Stimulated activated CD4-positive, alpha-beta T cell treated with anti-CD3 and anti-CD28 coated beads, Interleukin-12 subunit alpha, Interleukin-12 subunit beta, amount 100 ng/mL, for 4 hours (primary cell): ENCODE measurements at regions not wholly inside any gene's neighbourhood (a gene's known extent, or its start where the extent isn't known, plus 50 kb on each side); places are given as distances from the start of the nearest gene placed in this dataset.

Experiments used
- DNase-seq: peaks from one replicate; pipeline ENCODE4 v3.0.0-alpha.2; 2020

DNA sequence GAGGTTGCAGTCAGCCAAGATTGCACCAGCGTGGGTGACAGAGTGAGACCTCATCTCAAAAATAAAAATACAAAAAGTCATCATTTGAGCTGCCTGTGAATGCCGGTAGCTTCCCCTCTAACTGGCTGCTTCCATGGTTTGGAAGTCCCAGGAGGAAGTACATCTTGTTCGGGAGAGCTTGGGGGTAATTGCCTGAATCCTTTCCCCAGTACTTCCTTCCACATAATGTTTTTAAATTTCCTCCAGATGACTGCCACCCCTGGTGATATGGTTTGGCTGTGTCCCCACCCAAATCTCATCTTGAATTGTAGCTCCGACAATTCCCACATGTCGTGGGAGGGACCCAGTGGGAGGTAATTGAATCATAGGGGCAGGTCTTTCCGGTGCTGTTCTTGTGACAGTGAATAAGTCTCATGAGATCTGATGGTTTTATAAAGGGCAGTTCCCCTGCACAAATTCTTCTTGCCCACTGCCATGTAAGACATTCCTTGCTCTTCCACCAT lies 87.2 kb downstream of the SPRING1 start:
- DNase-seq = no peak

- no peak for DNase-seq
These were observed 87.8 kb downstream of the SPRING1 start for GRCh38 chr12:116650062-116650461.

DNA sequence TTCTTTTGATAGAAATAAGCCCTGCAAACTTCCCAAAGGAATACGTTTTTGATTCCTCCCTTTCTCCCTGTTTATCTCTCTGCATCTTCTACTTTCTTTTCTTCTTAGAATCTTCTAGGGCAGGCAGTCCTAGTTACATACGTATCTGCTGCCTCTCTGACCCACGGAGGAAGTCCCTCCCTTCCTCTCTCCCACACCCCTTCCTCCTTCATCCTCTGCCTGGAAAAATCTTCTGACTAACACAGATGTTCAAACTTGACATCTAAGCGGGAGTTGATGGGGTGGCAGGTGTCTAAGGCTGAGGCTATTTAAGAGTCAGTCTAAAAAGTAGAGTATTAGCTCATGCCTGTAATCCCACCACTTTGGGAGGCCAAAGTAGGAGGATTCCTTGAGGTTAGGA lies 88.6 kb downstream of the MAP1LC3B2 start:
- DNase-seq = no peak

DNA sequence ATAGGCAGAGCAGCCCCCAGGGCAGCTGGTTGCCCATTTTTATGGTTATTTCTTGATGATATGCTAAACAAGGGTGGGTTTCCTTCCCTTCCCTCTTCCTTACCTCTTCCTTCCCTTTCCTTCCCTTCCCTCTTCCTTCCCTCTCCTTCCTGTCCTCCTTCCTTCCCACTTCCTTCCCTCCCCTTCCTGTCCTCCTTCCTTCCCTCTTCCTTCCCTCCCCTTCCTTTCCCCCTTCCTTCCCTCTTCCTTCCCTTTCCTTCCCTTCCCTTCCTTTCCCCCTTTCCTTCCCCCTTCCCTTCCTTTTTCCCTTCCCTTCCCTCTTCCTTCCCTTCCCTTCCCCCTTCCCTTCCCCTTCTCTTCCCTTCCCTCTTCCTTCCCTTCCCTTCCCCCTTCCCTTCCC lies 87.7 kb downstream of the MAP1LC3B2 start:
- DNase-seq = no peak

- no peak for DNase-seq
These were observed 85.6 kb downstream of the MAP1LC3B2 start for GRCh38 chr12:116644806-116645205.

DNA sequence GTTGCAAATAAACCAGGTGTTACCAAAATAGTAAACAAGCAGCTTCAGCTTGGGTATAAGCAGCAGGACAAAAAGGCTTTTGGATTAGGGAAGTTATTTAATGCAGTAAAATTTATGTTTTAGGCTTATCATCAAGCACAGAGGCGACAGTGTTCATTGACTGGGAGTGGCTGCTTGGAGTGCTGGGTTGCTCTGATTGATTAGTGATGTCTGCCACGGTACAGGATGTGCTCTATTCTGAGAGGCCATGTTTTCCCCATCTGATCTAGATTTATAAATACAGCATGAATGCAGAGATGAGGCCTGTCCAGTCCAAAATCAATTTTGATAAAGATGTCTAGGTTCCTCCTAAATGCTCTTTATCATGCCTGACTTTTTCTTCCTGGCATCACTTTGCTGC lies 83.5 kb downstream of the MAP1LC3B2 start:
- no peak for DNase-seq

DNA sequence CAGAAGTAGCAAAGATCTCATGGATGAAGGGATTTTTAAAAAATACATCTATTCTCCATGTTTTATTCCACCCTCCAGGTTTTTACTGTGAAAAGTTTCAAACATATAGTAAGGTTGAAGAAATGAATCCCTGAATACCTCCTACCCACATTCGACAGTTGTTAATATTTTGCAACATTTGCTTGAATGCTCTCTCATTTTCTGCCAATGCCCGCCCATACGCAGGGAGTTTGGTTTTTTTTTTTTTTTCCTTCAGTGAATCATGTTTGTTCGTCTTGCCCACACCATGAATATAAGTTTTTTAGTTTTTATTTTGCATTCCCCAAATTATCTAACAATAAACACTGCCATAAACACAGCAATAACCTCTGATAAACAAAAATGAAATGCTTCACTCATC lies 82.9 kb downstream of the MAP1LC3B2 start:
- no peak for DNase-seq

GRCh38 chr12:116640281-116640680 lies 81.1 kb downstream of the MAP1LC3B2 start:
- DNase-seq = no peak

GRCh38 chr12:116639765-116640164 lies 80.6 kb downstream of the MAP1LC3B2 start:
- DNase-seq = no peak

DNA sequence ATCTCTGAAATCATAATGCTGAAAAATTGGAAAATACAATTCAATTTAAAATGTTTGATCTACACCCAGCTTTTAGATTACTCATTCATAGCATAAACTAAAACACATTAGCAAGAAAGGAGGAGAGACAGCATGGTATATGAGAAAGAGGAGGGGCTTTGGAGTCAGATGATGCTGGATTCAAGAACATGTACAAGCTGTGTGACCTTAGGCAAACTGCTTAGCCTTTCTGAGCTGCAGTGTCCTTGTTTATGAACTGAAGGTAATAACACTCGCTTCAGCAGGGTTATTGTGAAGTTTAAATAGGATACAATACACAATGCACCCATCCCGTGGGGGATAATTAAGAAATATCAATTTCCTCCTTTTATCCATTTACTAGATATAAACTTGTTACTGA lies 79.2 kb downstream of the MAP1LC3B2 start:
- no peak for DNase-seq

DNA sequence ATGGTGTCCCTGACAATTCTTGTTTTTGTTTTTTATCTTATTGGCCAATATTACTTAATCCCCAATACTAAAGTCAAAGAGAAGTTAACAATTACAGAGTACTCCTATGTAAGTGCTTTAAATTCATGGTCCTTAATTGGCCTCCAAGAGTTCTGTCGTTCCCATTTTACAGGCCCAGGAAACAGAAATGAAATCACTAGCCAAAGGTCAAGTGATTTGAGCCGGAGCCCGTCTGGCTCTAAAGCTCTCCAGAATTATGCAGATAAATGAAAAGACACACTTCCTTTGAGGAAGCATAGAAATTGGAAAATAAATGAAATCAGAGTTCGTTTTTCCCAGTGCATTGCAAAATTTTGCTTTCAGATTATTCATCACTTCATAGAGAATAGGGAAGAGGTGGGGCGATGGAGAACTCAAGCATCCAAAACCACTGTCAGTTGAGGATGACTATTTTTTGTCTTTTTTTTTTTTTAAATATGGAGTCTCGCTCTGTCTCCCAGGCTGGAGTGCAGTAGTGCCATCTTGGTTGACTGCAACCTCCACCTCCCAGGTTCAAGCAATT lies 78.5 kb downstream of the MAP1LC3B2 start:
- DNase-seq = no peak

- no peak for DNase-seq
These were observed 77.7 kb downstream of the MAP1LC3B2 start for GRCh38 chr12:116636608-116637519.

DNA sequence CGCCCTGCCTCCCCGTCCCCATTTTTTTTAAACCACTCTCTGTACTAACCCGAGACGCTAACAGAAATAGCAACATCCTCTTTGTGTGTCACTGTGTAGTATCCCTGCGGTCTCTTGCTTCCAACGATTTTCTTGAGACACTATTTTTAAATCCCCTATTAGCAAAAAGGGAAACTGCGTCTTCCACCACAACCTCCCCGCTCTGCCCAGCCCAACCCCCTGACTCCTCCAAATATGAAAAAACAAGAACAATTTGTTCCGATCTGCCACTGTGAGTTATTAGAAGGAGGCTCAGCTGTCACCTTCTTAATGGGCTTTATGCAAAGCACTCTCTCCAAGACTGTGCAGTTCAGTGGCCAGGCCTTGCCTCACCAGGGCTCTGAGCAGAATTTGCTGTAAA lies 76.3 kb downstream of the MAP1LC3B2 start:
- no peak for DNase-seq

GRCh38 chr12:116633476-116633875 lies 74.3 kb downstream of the MAP1LC3B2 start:
- DNase-seq = no peak

- DNase-seq = no peak
These were observed 72.4 kb downstream of the MAP1LC3B2 start for GRCh38 chr12:116631619-116632018.

GRCh38 chr12:116630762-116631161 lies 71.6 kb downstream of the MAP1LC3B2 start:
- no peak for DNase-seq

- no peak for DNase-seq
These were observed 70.3 kb downstream of the MAP1LC3B2 start for GRCh38 chr12:116629480-116629879.

GRCh38 chr12:116628989-116629388 lies 69.8 kb downstream of the MAP1LC3B2 start:
- no peak for DNase-seq

GRCh38 chr12:116628450-116628793 lies 69.2 kb downstream of the MAP1LC3B2 start:
- no peak for DNase-seq
